ENCODE measurements at regions not wholly inside any gene's neighbourhood (a gene's known extent, or its start where the extent isn't known, plus 50 kb on each side); places are given as distances from the start of the nearest gene placed in this dataset.

- TF ChIP-seq CTCF (IDR thresholded peaks at IDR 0.05) (no peak), POLR2A (IDR thresholded peaks at IDR 0.05) (no peak)
Measured at GRCh38 chr4:35503435-35503834, 740.9 kb downstream of the ARAP2 start.
